ENCODE measurements at regions not wholly inside any gene's neighbourhood (a gene's known extent, or its start where the extent isn't known, plus 50 kb on each side); places are given as distances from the start of the nearest gene placed in this dataset.
"Not testable (repeated sequence)": the region's sequence is repeated elsewhere in the genome, so short reads cannot be mapped to it uniquely, and the experiment has no call there.

DNA sequence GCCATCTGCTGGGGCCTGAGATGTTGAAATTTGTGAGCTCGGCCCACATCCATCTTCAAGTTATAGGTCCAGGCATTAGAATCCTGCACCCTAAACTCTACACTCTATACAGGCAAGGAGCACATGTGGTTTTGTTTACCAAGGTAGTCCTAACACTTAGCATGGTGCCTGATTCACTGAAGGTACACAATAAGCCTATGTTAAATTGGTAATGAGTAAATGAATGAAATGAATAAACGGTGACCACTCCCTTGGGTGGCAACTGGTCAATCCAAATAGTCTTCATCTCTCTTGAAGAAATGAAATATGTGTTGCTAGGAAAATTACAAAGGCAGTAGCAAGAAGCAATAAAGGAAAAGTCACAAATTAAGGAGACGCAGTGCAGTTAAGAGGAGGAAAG, 359.3 kb upstream of the UBE2E2 start:
- Histone ChIP-seq H3K4me1 (ENCODE audit: insufficient read depth, low read length, severe bottlenecking) (no peaks in the 10 kb centered on the region), H3K4me2 (ENCODE audit: low read length) (no peak overlapping the region), H2AFZ (ENCODE audit: low read length) (no peak overlapping the region), H3K79me2 (ENCODE audit: insufficient read depth, low read length) (no peaks in the 10 kb centered on the region), H3K4me3 (ENCODE audit: low read depth, low read length, poor library complexity, severe bottlenecking) (no peak overlapping the region), H3K27ac (ENCODE audit: low read depth, low read length, poor library complexity, severe bottlenecking) (no peak overlapping the region), H4K20me1 (ENCODE audit: insufficient read depth, low read length) (no peaks in the 10 kb centered on the region), H3K27me3 (ENCODE audit: insufficient read depth, low read length) (no peaks in the 10 kb centered on the region), H3K36me3 (ENCODE audit: insufficient read depth, low read length) (no peaks in the 10 kb centered on the region), H3K9ac (ENCODE audit: low read length) (no peak overlapping the region), H3K9me3 (ENCODE audit: low read length) (no peaks in the 10 kb centered on the region), H3K9me2 (ENCODE audit: low read depth, low read length) (no peaks in the 10 kb centered on the region), H3F3A (ENCODE audit: insufficient read depth, low read length) (no peaks in the 10 kb centered on the region)
- TF ChIP-seq EZH2 (IDR thresholded peaks at IDR 0.05; ENCODE audit: borderline replicate concordance, low read length), result no peak
- TF ChIP-seq, protein P1, sequence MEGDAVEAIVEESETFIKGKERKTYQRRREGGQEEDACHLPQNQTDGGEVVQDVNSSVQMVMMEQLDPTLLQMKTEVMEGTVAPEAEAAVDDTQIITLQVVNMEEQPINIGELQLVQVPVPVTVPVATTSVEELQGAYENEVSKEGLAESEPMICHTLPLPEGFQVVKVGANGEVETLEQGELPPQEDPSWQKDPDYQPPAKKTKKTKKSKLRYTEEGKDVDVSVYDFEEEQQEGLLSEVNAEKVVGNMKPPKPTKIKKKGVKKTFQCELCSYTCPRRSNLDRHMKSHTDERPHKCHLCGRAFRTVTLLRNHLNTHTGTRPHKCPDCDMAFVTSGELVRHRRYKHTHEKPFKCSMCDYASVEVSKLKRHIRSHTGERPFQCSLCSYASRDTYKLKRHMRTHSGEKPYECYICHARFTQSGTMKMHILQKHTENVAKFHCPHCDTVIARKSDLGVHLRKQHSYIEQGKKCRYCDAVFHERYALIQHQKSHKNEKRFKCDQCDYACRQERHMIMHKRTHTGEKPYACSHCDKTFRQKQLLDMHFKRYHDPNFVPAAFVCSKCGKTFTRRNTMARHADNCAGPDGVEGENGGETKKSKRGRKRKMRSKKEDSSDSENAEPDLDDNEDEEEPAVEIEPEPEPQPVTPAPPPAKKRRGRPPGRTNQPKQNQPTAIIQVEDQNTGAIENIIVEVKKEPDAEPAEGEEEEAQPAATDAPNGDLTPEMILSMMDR (IDR thresholded peaks at IDR 0.05; ENCODE audit: low read length), result no peak

DNA sequence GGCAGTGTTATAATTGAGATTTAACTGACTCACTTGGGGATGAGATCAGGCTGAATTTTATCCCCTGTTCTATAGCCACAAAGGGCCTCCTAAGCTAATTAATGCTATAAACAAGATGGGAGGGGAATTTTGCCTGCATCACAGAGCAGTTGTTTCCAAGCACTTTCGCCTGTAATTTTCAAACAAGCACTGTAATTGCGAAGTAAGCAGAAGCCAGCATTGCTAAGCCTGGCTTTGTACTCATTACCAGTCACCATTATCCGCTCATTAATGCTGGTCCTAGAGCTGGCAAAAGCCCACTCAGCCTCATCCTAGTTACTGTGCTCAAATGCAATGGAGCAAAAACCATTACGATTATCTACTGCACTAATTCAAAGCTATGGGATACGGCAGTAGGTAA, 356.6 kb upstream of the UBE2E2 start:
- H3K27ac ChIP-seq (ENCODE audit: low read depth, low read length, poor library complexity, severe bottlenecking), result no peak overlapping the region
- no peak overlapping the region for H3K9ac ChIP-seq (ENCODE audit: low read length)
- H2AFZ ChIP-seq (ENCODE audit: low read length), result no peak overlapping the region
- H3K4me1 ChIP-seq (ENCODE audit: insufficient read depth, low read length, severe bottlenecking), result no peaks in the 10 kb centered on the region
- no peak overlapping the region for H3K4me3 ChIP-seq (ENCODE audit: low read depth, low read length, poor library complexity, severe bottlenecking)
- H3K4me2 ChIP-seq (ENCODE audit: low read length), result no peak overlapping the region
- no peaks in the 10 kb centered on the region for H4K20me1 ChIP-seq (ENCODE audit: insufficient read depth, low read length)
- H3K36me3 ChIP-seq (ENCODE audit: insufficient read depth, low read length), result no peaks in the 10 kb centered on the region
- H3K9me2 ChIP-seq (ENCODE audit: low read depth, low read length), result no peaks in the 10 kb centered on the region
- no peaks in the 10 kb centered on the region for H3K9me3 ChIP-seq (ENCODE audit: low read length)
- no peaks in the 10 kb centered on the region for H3K27me3 ChIP-seq (ENCODE audit: insufficient read depth, low read length)
- H3F3A ChIP-seq (ENCODE audit: insufficient read depth, low read length), result no peaks in the 10 kb centered on the region
- no peak for TF ChIP-seq EZH2 (IDR thresholded peaks at IDR 0.05; ENCODE audit: borderline replicate concordance, low read length)
- TF ChIP-seq, protein P1 (IDR thresholded peaks at IDR 0.05; ENCODE audit: low read length), result no peak
- no peaks in the 10 kb centered on the region for H3K79me2 ChIP-seq (ENCODE audit: insufficient read depth, low read length)

DNA sequence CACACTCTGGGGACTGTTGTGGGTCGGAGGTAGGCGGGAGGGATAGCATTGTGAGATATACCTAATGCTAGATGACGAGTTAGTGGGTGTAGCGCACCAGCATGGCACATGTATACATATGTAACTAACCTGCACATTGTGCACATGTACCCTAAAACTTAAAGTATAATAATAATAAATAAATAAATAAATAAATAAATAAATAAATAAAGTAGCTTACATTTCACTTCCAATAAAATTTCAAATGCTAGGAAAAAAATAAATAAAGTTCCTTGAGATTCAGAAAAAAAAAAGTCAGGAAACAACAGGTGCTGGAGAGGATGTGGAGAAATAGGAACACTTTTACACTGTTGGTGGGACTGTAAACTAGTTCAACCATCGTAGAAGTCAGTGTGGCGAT, 353.5 kb upstream of the UBE2E2 start:
- not testable (repeated sequence) for H3K27ac ChIP-seq (ENCODE audit: low read depth, low read length, poor library complexity, severe bottlenecking); H3K4me1 ChIP-seq (ENCODE audit: insufficient read depth, low read length, severe bottlenecking); H3K36me3 ChIP-seq (ENCODE audit: insufficient read depth, low read length); H3K4me2 ChIP-seq (ENCODE audit: low read length); H3K79me2 ChIP-seq (ENCODE audit: insufficient read depth, low read length); H3K9me2 ChIP-seq (ENCODE audit: low read depth, low read length); H4K20me1 ChIP-seq (ENCODE audit: insufficient read depth, low read length); H3K27me3 ChIP-seq (ENCODE audit: insufficient read depth, low read length); H2AFZ ChIP-seq (ENCODE audit: low read length); H3K9me3 ChIP-seq (ENCODE audit: low read length); H3K9ac ChIP-seq (ENCODE audit: low read length); H3F3A ChIP-seq (ENCODE audit: insufficient read depth, low read length); H3K4me3 ChIP-seq (ENCODE audit: low read depth, low read length, poor library complexity, severe bottlenecking)

DNA sequence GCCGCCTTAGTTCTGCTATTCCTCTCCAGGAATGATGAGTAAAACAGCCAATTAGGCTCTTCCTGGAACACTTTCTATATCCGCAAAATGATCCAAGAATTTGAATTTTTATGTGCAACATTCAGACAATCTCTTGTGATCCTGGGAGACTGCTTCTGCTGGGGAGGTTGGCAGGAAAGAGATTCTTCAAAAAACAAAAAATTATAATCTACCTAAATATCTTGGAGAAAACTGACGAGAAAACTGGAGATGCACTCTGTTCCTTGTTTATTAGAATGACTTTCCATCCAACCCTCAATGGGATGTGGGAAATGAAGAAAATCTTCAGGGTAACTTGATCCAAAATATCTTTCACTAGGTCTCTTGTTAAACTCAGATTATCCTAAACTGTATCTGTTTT, 346.3 kb upstream of the UBE2E2 start:
- H3K9me2 ChIP-seq (ENCODE audit: low read depth, low read length), result no peaks in the 10 kb centered on the region
- no peak overlapping the region for H3K9ac ChIP-seq (ENCODE audit: low read length)
- H3K4me3 ChIP-seq (ENCODE audit: low read depth, low read length, poor library complexity, severe bottlenecking), result no peak overlapping the region
- no peak overlapping the region for H3K27ac ChIP-seq (ENCODE audit: low read depth, low read length, poor library complexity, severe bottlenecking)
- no peaks in the 10 kb centered on the region for H3K27me3 ChIP-seq (ENCODE audit: insufficient read depth, low read length)
- H4K20me1 ChIP-seq (ENCODE audit: insufficient read depth, low read length), result no peaks in the 10 kb centered on the region
- no peaks in the 10 kb centered on the region for H3K9me3 ChIP-seq (ENCODE audit: low read length)
- no peaks in the 10 kb centered on the region for H3K4me1 ChIP-seq (ENCODE audit: insufficient read depth, low read length, severe bottlenecking)
- no peaks in the 10 kb centered on the region for H3K36me3 ChIP-seq (ENCODE audit: insufficient read depth, low read length)
- no peaks in the 10 kb centered on the region for H3F3A ChIP-seq (ENCODE audit: insufficient read depth, low read length)
- no peak for TF ChIP-seq EZH2 (IDR thresholded peaks at IDR 0.05; ENCODE audit: borderline replicate concordance, low read length)
- TF ChIP-seq, protein P1 (IDR thresholded peaks at IDR 0.05; ENCODE audit: low read length), result no peak
- H3K4me2 ChIP-seq (ENCODE audit: low read length), result no peak overlapping the region
- no peak overlapping the region for H2AFZ ChIP-seq (ENCODE audit: low read length)
- no peaks in the 10 kb centered on the region for H3K79me2 ChIP-seq (ENCODE audit: insufficient read depth, low read length)
